Caco-2 (cell line): ENCODE measurements at regions not wholly inside any gene's neighbourhood (a gene's known extent, or its start where the extent isn't known, plus 50 kb on each side); places are given as distances from the start of the nearest gene placed in this dataset.

Experiments
- BruUV-seq: library from RNA; stranded (reverse); fragments of 400-500 nt; replicated peaks from 2 replicates; lab custom pipeline; 2021; lab: Mats Ljungman, UMichigan
- CTCF ChIA-PET: fragments of 300-600 bp; sonication (Branson Sonifier 250); formaldehyde crosslinking; loops from one replicate; lab custom pipeline; 2022; ENCODE audit warnings: antibody characterized with exemption; lab: Charles Lee
- POLR2A ChIA-PET: fragments of 300-600 bp; sonication (Branson Sonifier 250); formaldehyde crosslinking; loops from one replicate; lab custom pipeline; 2022; ENCODE audit warnings: antibody characterized with exemption; lab: Charles Lee
- DNase-seq, 2 experiments: peaks; one replicate each; pipeline versions ENCODE4 v3.0.0 to v3.0.0-alpha.2; 2020 to 2022
- H3K27me3 ChIP-seq: replicated peaks from 2 replicates; pipeline ENCODE4 v1.6.0; 2011; ENCODE audit warnings: low read length; ENCODE audit not compliant: control insufficient read depth, insufficient read depth
- H3K36me3 ChIP-seq: 2 replicates; pipeline ENCODE4 v1.5.1; 2011; ENCODE audit warnings: low read length; ENCODE audit not compliant: control insufficient read depth, insufficient read depth
- H3K4me1 ChIP-seq: fragments of 250-450 bp; sonication (Bioruptor Pico); 2 replicates; pipeline ENCODE4 v1.5.1; 2020; ENCODE audit warnings: mild to moderate bottlenecking
- H3K4me3 ChIP-seq: 2 replicates; pipeline ENCODE4 v1.5.1; 2011; ENCODE audit warnings: low read depth, mild to moderate bottlenecking, control low read depth, low read length
- H3K9me3 ChIP-seq: fragments of 250-450 bp; sonication (Bioruptor Pico); 2 replicates; pipeline ENCODE4 v1.5.1; 2020; ENCODE audit warnings: mild to moderate bottlenecking, moderate library complexity
- H3K27ac Mint-ChIP-seq: one replicate; pipeline ENCODE4 v1.8.0; 2022; ENCODE audit warnings: mixed read lengths; ENCODE audit not compliant: unreplicated experiment
- H3K27me3 Mint-ChIP-seq: one replicate; pipeline ENCODE4 v1.8.0; 2022; ENCODE audit warnings: mixed read lengths; ENCODE audit not compliant: insufficient read depth, unreplicated experiment
- H3K36me3 Mint-ChIP-seq: one replicate; pipeline ENCODE4 v1.8.0; 2022; ENCODE audit warnings: mild to moderate bottlenecking, mixed read lengths; ENCODE audit not compliant: insufficient read depth, unreplicated experiment
- H3K4me1 Mint-ChIP-seq: one replicate; pipeline ENCODE4 v1.8.0; 2022; ENCODE audit warnings: low read depth, mixed read lengths; ENCODE audit not compliant: unreplicated experiment
- H3K4me3 Mint-ChIP-seq: one replicate; pipeline ENCODE4 v1.8.0; 2022; ENCODE audit warnings: mild to moderate bottlenecking, moderate library complexity, mixed read lengths; ENCODE audit not compliant: unreplicated experiment
- H3K9me3 Mint-ChIP-seq: one replicate; pipeline ENCODE4 v1.8.0; 2022; ENCODE audit warnings: mixed read lengths; ENCODE audit not compliant: unreplicated experiment
- intact Hi-C: fragments of 100-400 bp; cut with micrococcal nuclease; formaldehyde crosslinking; loops from one replicate; pipeline ENCODE4 v1.10.0; 2022; ENCODE audit not compliant: unreplicated experiment
- TF ChIP-seq, protein P1 (sequence below), 2 experiments: fragments of 200-600 bp in 1 of 2; IDR thresholded peaks; 1 replicate in 1 of 2; 2 replicates in 1 of 2; pipeline versions ENCODE4 v1.5.1 to v1.8.0; 2011 to 2022; ENCODE audit warnings: antibody characterized with exemption in 1 of 2, control low read depth in 1 of 2, inconsistent platforms in 1 of 2, low read depth in 1 of 2, low read length in 1 of 2, mild to moderate bottlenecking in 1 of 2, moderate library complexity in 1 of 2; ENCODE audit not compliant: insufficient read depth in 1 of 2, severe bottlenecking in 1 of 2, unreplicated experiment in 1 of 2

DNA sequence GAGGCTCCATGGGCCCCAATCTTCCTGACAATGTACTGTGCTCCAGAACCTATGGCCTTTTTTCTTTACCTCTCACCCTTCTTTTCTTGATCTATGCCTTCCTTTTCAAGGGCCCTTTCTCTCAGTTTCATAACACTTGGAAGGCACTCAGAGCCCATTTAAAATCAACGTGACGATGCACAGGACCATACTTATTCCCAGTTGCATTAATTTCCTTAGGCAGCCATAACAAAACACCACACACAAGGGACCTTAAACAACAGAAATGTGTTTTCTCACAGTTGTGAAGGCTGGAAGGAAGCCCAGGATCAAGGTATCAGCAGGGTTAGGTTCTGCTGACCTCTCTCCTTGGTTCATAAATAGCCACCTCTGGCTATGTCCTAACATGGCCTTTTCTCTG is 414.0 kb upstream of the TNP1 start:
- H3K4me3 Mint-ChIP-seq: no peak overlapping the region
- no peaks in the 10 kb centered on the region for H3K27me3 Mint-ChIP-seq
- ChIA-PET CTCF (no interaction called here), POLR2A (no interaction called here)
- DNase-seq: no peak
- H3K4me1 ChIP-seq: no peaks in the 10 kb centered on the region
- no peaks in the 10 kb centered on the region for H3K36me3 Mint-ChIP-seq
- no peaks in the 10 kb centered on the region for H3K27me3 ChIP-seq
- no peak overlapping the region for H3K4me3 ChIP-seq
- H3K36me3 ChIP-seq: no peaks in the 10 kb centered on the region
- no peaks in the 10 kb centered on the region for H3K9me3 ChIP-seq
- no peak overlapping the region for H3K27ac Mint-ChIP-seq
- H3K9me3 Mint-ChIP-seq: peaks cover 10% of the 10 kb centered on the region
- TF ChIP-seq, protein P1, sequence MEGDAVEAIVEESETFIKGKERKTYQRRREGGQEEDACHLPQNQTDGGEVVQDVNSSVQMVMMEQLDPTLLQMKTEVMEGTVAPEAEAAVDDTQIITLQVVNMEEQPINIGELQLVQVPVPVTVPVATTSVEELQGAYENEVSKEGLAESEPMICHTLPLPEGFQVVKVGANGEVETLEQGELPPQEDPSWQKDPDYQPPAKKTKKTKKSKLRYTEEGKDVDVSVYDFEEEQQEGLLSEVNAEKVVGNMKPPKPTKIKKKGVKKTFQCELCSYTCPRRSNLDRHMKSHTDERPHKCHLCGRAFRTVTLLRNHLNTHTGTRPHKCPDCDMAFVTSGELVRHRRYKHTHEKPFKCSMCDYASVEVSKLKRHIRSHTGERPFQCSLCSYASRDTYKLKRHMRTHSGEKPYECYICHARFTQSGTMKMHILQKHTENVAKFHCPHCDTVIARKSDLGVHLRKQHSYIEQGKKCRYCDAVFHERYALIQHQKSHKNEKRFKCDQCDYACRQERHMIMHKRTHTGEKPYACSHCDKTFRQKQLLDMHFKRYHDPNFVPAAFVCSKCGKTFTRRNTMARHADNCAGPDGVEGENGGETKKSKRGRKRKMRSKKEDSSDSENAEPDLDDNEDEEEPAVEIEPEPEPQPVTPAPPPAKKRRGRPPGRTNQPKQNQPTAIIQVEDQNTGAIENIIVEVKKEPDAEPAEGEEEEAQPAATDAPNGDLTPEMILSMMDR (IDR thresholded peaks at IDR 0.05; ENCODE audit: insufficient read depth in 1 of 2, low read depth in 1 of 2, low read length in 1 of 2, severe bottlenecking in 1 of 2, unreplicated experiment in 1 of 2): no peak
- H3K4me1 Mint-ChIP-seq: no peaks in the 10 kb centered on the region
- BruUV-seq: no TSS peak
- intact Hi-C loops: no loop called here

DNA sequence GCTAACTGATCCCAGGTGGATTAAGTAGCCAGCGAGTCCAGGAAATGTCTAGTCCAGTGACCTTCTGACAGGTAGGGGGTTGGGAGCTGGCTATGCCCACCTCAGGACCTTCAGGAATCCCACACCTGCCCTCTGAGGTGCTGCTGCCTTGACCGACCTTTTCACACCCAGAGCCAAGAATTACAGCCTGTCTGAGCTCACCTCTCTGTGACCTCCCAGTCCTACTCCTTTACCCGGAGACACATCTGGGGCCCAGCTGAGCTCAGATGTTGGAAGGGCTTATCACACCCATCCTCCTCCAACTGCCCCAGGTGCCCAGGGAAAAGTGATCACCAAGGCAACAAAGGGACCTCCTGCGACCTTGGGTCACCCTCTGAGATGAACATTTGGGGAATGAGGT is 413.3 kb upstream of the TNP1 start:
- POLR2A ChIA-PET: no interaction called here
- H3K36me3 Mint-ChIP-seq: no peaks in the 10 kb centered on the region
- no peaks in the 10 kb centered on the region for H3K36me3 ChIP-seq
- intact Hi-C loops: no loop called here
- H3K27ac Mint-ChIP-seq: no peak overlapping the region
- H3K4me3 ChIP-seq: no peak overlapping the region
- TF ChIP-seq, protein P1 (IDR thresholded peaks at IDR 0.05; ENCODE audit: insufficient read depth in 1 of 2, low read depth in 1 of 2, low read length in 1 of 2, severe bottlenecking in 1 of 2, unreplicated experiment in 1 of 2): no peak
- H3K9me3 Mint-ChIP-seq: peaks cover 17% of the 10 kb centered on the region
- CTCF ChIA-PET: no interaction called here
- no peak overlapping the region for H3K4me3 Mint-ChIP-seq
- H3K27me3 Mint-ChIP-seq: no peaks in the 10 kb centered on the region
- no peaks in the 10 kb centered on the region for H3K27me3 ChIP-seq
- no peaks in the 10 kb centered on the region for H3K4me1 Mint-ChIP-seq
- no peaks in the 10 kb centered on the region for H3K9me3 ChIP-seq
- DNase-seq: no peak
- BruUV-seq: no TSS peak
- no peaks in the 10 kb centered on the region for H3K4me1 ChIP-seq

DNA sequence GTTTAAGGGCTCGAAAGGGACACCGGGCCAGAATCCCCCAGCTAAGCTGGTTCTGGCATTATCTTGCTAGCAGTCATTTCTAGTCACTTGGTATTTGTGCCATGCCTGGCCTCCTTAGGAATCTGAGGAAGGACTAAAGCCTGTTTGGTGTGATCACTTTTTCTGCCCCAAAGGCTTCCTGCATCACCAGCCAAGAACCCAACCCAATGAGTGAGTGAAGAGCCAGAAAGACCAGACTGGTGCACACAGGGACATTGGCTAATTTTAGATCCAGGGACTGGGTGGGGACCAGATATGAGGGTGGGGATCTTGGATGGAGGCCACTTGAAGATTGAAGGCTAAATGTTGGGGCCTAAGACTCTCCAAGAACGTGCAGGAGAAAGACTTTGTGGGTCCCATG is 411.9 kb upstream of the TNP1 start:
- TF ChIP-seq, protein P1 (IDR thresholded peaks at IDR 0.05; ENCODE audit: insufficient read depth in 1 of 2, low read depth in 1 of 2, low read length in 1 of 2, severe bottlenecking in 1 of 2, unreplicated experiment in 1 of 2): no peak
- Histone ChIP-seq H3K9me3 (0 out of 2 replicates have a peak, but pooled peaks cover 2% of the 10 kb centered on the region), H3K4me1 (no peaks in the 10 kb centered on the region), H3K36me3 (no peaks in the 10 kb centered on the region), H3K4me3 (no peak overlapping the region), H3K27me3 (no peaks in the 10 kb centered on the region)
- H3K27ac Mint-ChIP-seq: no peak overlapping the region
- DNase-seq: no peak
- peaks cover 25% of the 10 kb centered on the region for H3K9me3 Mint-ChIP-seq
- H3K27me3 Mint-ChIP-seq: no peaks in the 10 kb centered on the region
- CTCF ChIA-PET: no interaction called here
- no peaks in the 10 kb centered on the region for H3K36me3 Mint-ChIP-seq
- BruUV-seq: no TSS peak
- intact Hi-C loops: no loop called here
- no peaks in the 10 kb centered on the region for H3K4me1 Mint-ChIP-seq
- H3K4me3 Mint-ChIP-seq: no peak overlapping the region
- POLR2A ChIA-PET: no interaction called here
